Natural killer cell (primary cell): ENCODE measurements at regions not wholly inside any gene's neighbourhood (a gene's known extent, or its start where the extent isn't known, plus 50 kb on each side); places are given as distances from the start of the nearest gene placed in this dataset.

Source experiments
- ATAC-seq, 3 donors: fragments of 150-1000 bp in 2 of 3; fragments of 200-7000 bp in 1 of 3; cut with Tn5 transposase; 1 replicate in 1 of 3; 2 replicates in 2 of 3; pipeline ENCODE4 v1.10.0; 2021; ENCODE audit warnings: mild to moderate bottlenecking in 2 of 3, moderate library complexity in 2 of 3
- DNase-seq, 2 donors: peaks; one replicate each; pipeline versions ENCODE4 v3.0.0 to v3.0.0-alpha.2; 2013 to 2021; ENCODE audit warnings: mixed read lengths in 1 of 2
- H3K27ac ChIP-seq: one replicate; pipeline ENCODE4 v1.5.1; 2013; ENCODE audit warnings: mild to moderate bottlenecking, low read length
- H3K27me3 ChIP-seq: one replicate; pipeline ENCODE4 v1.6.1; 2013; ENCODE audit warnings: low read length; ENCODE audit not compliant: control insufficient read depth, insufficient read depth
- H3K36me3 ChIP-seq: one replicate; pipeline ENCODE4 v1.6.1; 2013; ENCODE audit warnings: low read length; ENCODE audit not compliant: control insufficient read depth, insufficient read depth
- H3K4me1 ChIP-seq: one replicate; pipeline ENCODE4 v1.6.1; 2013; ENCODE audit warnings: low read length; ENCODE audit not compliant: control insufficient read depth, insufficient read depth
- H3K4me3 ChIP-seq: one replicate; pipeline ENCODE4 v1.5.1; 2013; ENCODE audit warnings: low read length
- H3K9me3 ChIP-seq: one replicate; pipeline ENCODE4 v1.6.1; 2013; ENCODE audit warnings: low read length; ENCODE audit not compliant: control insufficient read depth, insufficient read depth
- H3K27ac Mint-ChIP-seq, 2 donors: one replicate each; pipeline ENCODE4 v1.8.0; 2022; ENCODE audit warnings: mild to moderate bottlenecking in 2 of 2, mixed read lengths in 2 of 2, moderate library complexity in 1 of 2
- H3K27me3 Mint-ChIP-seq, 2 donors: one replicate each; pipeline ENCODE4 v1.8.0; 2022; ENCODE audit warnings: low read depth in 2 of 2, mixed read lengths in 2 of 2
- H3K36me3 Mint-ChIP-seq: one replicate; pipeline ENCODE4 v1.8.0; 2022; ENCODE audit warnings: mixed read lengths
- H3K4me1 Mint-ChIP-seq, 2 donors: one replicate each; pipeline ENCODE4 v1.8.0; 2022; ENCODE audit warnings: mixed read lengths in 2 of 2
- H3K4me3 Mint-ChIP-seq: one replicate; pipeline ENCODE4 v1.8.0; 2022; ENCODE audit warnings: mild to moderate bottlenecking, moderate library complexity, mixed read lengths
- H3K9me3 Mint-ChIP-seq, 2 donors: one replicate each; pipeline ENCODE4 v1.8.0; 2022; ENCODE audit warnings: mixed read lengths in 2 of 2
- WGBS: methylation state at CpG from one replicate; pipeline ENCODE4 v1.1.7; 2013; ENCODE audit warnings: missing lambda C conversion rate; ENCODE audit not compliant: insufficient coverage; 5-methylcytosine and 5-hydroxymethylcytosine counted together
- intact Hi-C: fragments of 100-400 bp; cut with micrococcal nuclease; formaldehyde crosslinking; loops from one replicate; pipeline ENCODE4 v1.14.2; 2022
- TF ChIP-seq, protein P1 (sequence below): fragments of 200-600 bp; IDR thresholded peaks from one replicate; pipeline ENCODE4 v1.8.0; 2022; ENCODE audit warnings: antibody characterized with exemption

DNA sequence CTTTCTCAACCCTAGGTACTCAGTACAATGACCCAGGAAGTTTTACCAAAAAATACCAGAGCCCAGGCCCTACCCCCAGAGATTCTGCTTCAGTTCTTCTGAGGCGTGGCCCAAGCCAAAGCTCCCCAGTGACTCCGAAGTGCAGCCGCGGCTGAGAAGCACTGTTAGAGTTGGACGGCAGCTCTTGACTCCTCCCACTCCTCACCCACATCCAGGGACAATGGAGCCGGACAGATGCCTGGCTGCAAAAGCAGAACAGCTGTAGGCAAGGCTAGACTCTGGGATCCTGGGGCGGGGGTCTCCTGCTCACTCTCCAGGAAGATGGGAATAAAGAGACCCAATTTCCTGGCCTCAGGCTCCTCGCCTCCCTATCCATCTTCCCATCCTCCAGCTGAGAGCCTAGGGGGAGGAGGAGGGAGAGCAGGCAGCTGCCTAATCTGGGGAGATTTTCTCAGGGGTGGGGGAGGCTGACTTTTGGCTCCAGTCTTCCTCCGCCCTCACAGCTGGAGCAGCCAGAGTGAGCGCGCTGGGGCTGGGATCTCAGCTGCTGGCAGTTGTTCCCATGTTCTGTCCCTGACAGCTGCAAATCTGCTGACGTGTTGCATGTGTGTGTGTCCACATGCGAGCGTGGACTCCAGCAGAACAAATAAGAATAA lies 223.8 kb downstream of the OPA1 start:
- 90% methylated on average over 12 of the region's 14 CpGs for WGBS
- Histone ChIP-seq H3K27ac (no peak overlapping the region), H3K4me1 (no peaks in the 10 kb centered on the region), H3K4me3 (no peak overlapping the region), H3K9me3 (no peaks in the 10 kb centered on the region), H3K27me3 (no peaks in the 10 kb centered on the region), H3K36me3 (no peaks in the 10 kb centered on the region)
- peaks cover 10 to 22% of the 10 kb centered on the region in 2 donors for H3K27me3 Mint-ChIP-seq
- DNase-seq (no peak), ATAC-seq (no peak)
- intact Hi-C loops: no loop called here
- no peaks in the 10 kb centered on the region for H3K4me1 Mint-ChIP-seq
- H3K27ac Mint-ChIP-seq: no peak overlapping the region
- no peaks in the 10 kb centered on the region for H3K36me3 Mint-ChIP-seq
- TF ChIP-seq, protein P1, sequence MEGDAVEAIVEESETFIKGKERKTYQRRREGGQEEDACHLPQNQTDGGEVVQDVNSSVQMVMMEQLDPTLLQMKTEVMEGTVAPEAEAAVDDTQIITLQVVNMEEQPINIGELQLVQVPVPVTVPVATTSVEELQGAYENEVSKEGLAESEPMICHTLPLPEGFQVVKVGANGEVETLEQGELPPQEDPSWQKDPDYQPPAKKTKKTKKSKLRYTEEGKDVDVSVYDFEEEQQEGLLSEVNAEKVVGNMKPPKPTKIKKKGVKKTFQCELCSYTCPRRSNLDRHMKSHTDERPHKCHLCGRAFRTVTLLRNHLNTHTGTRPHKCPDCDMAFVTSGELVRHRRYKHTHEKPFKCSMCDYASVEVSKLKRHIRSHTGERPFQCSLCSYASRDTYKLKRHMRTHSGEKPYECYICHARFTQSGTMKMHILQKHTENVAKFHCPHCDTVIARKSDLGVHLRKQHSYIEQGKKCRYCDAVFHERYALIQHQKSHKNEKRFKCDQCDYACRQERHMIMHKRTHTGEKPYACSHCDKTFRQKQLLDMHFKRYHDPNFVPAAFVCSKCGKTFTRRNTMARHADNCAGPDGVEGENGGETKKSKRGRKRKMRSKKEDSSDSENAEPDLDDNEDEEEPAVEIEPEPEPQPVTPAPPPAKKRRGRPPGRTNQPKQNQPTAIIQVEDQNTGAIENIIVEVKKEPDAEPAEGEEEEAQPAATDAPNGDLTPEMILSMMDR: no peak
- no peaks in the 10 kb centered on the region for H3K9me3 Mint-ChIP-seq
- no peak overlapping the region for H3K4me3 Mint-ChIP-seq

DNA sequence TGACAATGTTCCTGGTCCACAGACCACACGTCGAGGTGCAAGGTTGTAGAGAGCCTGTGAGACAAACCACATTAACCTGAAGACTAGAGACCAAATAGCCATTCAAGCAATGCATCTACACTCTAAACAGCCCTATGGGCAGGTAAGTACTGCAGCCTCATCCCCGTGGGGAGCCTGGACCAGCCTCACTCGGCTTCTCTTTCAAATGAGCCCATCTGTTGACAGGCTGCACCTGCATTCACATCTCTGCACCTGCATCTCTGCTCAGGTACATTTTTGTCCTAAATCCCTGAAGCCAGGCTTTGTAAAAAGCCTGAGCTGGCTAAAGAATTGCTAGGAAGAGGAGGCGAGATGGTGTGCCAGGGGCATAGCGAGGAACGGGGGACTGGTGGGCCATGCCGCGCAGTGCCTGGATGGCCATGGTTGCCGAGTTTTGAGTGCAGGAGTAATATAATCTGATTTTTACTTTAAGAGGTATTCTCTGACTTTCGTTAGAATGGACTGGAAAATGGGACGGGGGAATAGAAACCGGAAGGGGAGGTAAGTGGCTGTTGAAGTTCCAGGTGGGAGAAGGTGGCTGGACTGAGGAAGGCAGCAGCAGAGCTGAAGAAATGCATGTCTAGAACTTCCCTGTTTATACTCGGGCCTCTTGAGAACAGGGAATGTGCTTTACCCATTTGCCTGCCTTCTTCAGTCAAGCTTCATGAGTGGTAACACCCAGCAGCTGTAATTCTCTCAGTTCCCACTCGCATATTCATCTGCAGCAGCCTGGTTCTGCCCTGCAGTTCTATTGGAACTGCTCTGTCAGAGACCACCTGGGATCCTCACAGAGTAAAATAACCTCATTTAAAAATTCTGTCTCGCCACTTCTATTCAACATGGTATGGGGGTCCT lies 226.4 kb downstream of the OPA1 start:
- Mint-ChIP-seq H3K27ac (no peak overlapping the region), H3K36me3 (no peaks in the 10 kb centered on the region), H3K4me3 (no peak overlapping the region), H3K27me3 (peaks cover 17 to 37% of the 10 kb centered on the region in 2 donors), H3K9me3 (no peaks in the 10 kb centered on the region), H3K4me1 (no peaks in the 10 kb centered on the region)
- Histone ChIP-seq H3K4me1 (no peaks in the 10 kb centered on the region), H3K4me3 (no peak overlapping the region), H3K27me3 (no peaks in the 10 kb centered on the region), H3K27ac (no peak overlapping the region), H3K9me3 (no peaks in the 10 kb centered on the region), H3K36me3 (no peaks in the 10 kb centered on the region)
- intact Hi-C loops: no loop called here
- ATAC-seq (no peak), DNase-seq (no peak)
- TF ChIP-seq, protein P1: no peak
- 87% methylated on average over 16 of the region's 16 CpGs for WGBS

DNA sequence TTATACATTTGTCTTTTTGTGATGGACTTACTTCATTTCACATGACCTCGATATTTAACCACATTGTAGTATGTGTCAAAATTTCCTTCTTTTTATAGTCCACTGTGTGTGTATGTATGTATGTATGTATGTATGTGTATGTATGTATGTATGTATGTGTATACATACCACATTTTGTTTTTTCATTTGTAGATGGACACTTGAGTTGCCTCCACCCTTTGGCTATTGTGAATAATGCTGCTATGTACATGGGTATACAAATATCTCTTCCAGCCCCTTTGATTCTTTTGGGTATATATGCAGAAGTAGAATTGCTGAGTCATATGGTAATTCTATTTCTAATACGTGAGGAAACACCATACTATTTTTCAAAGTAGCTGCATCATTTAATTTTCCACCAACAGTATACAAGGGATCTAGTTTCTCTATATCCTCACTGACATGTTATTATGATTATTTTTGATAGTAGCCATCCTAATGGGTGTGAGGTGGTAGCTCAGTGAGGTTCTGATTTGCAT lies 228.2 kb downstream of the OPA1 start:
- Mint-ChIP-seq H3K36me3 (no peaks in the 10 kb centered on the region), H3K27ac (no peak overlapping the region), H3K9me3 (no peaks in the 10 kb centered on the region), H3K27me3 (peaks cover 19 to 47% of the 10 kb centered on the region in 2 donors), H3K4me3 (no peak overlapping the region), H3K4me1 (no peaks in the 10 kb centered on the region)
- no peak overlapping the region for H3K4me3 ChIP-seq
- no peaks in the 10 kb centered on the region for H3K36me3 ChIP-seq
- no peaks in the 10 kb centered on the region for H3K4me1 ChIP-seq
- intact Hi-C loops: no loop called here
- no peak overlapping the region for H3K27ac ChIP-seq
- TF ChIP-seq, protein P1: no peak
- DNase-seq (no peak), ATAC-seq (no peak)
- no CpG with 5 or more reads among the region's 2 CpGs for WGBS
- H3K9me3 ChIP-seq: no peaks in the 10 kb centered on the region
- no peaks in the 10 kb centered on the region for H3K27me3 ChIP-seq
